ENCODE measurements at regions not wholly inside any gene's neighbourhood (a gene's known extent, or its start where the extent isn't known, plus 50 kb on each side); places are given as distances from the start of the nearest gene placed in this dataset.

GRCh38 chr6:917296-917695 lies 224.4 kb upstream of the EXOC2 start:
- TF ChIP-seq FOXP2 (optimal IDR thresholded peaks at IDR 0.05; ENCODE audit: borderline replicate concordance, extremely low read depth, extremely low read length, insufficient read depth) (no peak), SIN3A (IDR thresholded peaks at IDR 0.05; ENCODE audit: borderline replicate concordance, insufficient read depth, low read length) (no peak), POLR2AphosphoS5 (IDR thresholded peaks at IDR 0.05; ENCODE audit: low read depth, low read length) (no peak), TAF1 (IDR thresholded peaks at IDR 0.05; ENCODE audit: borderline replicate concordance, insufficient read depth, low read length) (no peak), REST (IDR thresholded peaks at IDR 0.05; ENCODE audit: insufficient read depth in 1 of 2, low read depth in 2 of 2, low read length in 2 of 2) (no peak)

- no peak for TF ChIP-seq SIN3A (IDR thresholded peaks at IDR 0.05; ENCODE audit: borderline replicate concordance, insufficient read depth, low read length)
- no peak for TF ChIP-seq POLR2AphosphoS5 (IDR thresholded peaks at IDR 0.05; ENCODE audit: low read depth, low read length)
- no peak for TF ChIP-seq FOXP2 (optimal IDR thresholded peaks at IDR 0.05; ENCODE audit: borderline replicate concordance, extremely low read depth, extremely low read length, insufficient read depth)
- no peak for TF ChIP-seq REST (IDR thresholded peaks at IDR 0.05; ENCODE audit: insufficient read depth in 1 of 2, low read depth in 2 of 2, low read length in 2 of 2)
- TF ChIP-seq TAF1 (IDR thresholded peaks at IDR 0.05; ENCODE audit: borderline replicate concordance, insufficient read depth, low read length): no peak
Measured at GRCh38 chr6:916131-916530, 223.2 kb upstream of the EXOC2 start.

GRCh38 chr6:912871-913835 lies 220.2 kb upstream of the EXOC2 start:
- TF ChIP-seq REST (IDR thresholded peaks at IDR 0.05; ENCODE audit: insufficient read depth in 1 of 2, low read depth in 2 of 2, low read length in 2 of 2): no peak
- TF ChIP-seq TAF1 (IDR thresholded peaks at IDR 0.05; ENCODE audit: borderline replicate concordance, insufficient read depth, low read length): no peak
- no peak for TF ChIP-seq FOXP2 (optimal IDR thresholded peaks at IDR 0.05; ENCODE audit: borderline replicate concordance, extremely low read depth, extremely low read length, insufficient read depth)
- no peak for TF ChIP-seq POLR2AphosphoS5 (IDR thresholded peaks at IDR 0.05; ENCODE audit: low read depth, low read length)
- no peak for TF ChIP-seq SIN3A (IDR thresholded peaks at IDR 0.05; ENCODE audit: borderline replicate concordance, insufficient read depth, low read length)

- no peak for TF ChIP-seq TAF1 (IDR thresholded peaks at IDR 0.05; ENCODE audit: borderline replicate concordance, insufficient read depth, low read length)
- no peak for TF ChIP-seq FOXP2 (optimal IDR thresholded peaks at IDR 0.05; ENCODE audit: borderline replicate concordance, extremely low read depth, extremely low read length, insufficient read depth)
- no peak for TF ChIP-seq SIN3A (IDR thresholded peaks at IDR 0.05; ENCODE audit: borderline replicate concordance, insufficient read depth, low read length)
- TF ChIP-seq REST (IDR thresholded peaks at IDR 0.05; ENCODE audit: insufficient read depth in 1 of 2, low read depth in 2 of 2, low read length in 2 of 2): no peak
- TF ChIP-seq POLR2AphosphoS5 (IDR thresholded peaks at IDR 0.05; ENCODE audit: low read depth, low read length): no peak
Measured at GRCh38 chr6:907928-908327, 215.0 kb upstream of the EXOC2 start.
